A673 (cell line): ENCODE measurements at regions not wholly inside any gene's neighbourhood (a gene's known extent, or its start where the extent isn't known, plus 50 kb on each side); places are given as distances from the start of the nearest gene placed in this dataset.

Experiments
- EZH2 ChIP-seq: fragments of 200-600 bp; sonication (generic); IDR thresholded peaks from 2 replicates; pipeline ENCODE4 v1.6.1; 2017; ENCODE audit warnings: borderline replicate concordance, low read depth, mild to moderate bottlenecking, mixed read lengths, antibody characterized with exemption, low read length; ENCODE audit not compliant: poor library complexity, severe bottlenecking
- TF ChIP-seq, protein P1 (sequence below): fragments of 300-800, 200-600 bp; sonication (generic); conservative IDR thresholded peaks from 2 replicates; pipeline ENCODE4 v1.5.1; 2017; ENCODE audit warnings: low read depth, mild to moderate bottlenecking, antibody characterized with exemption, low read length, moderate library complexity, mixed read lengths

DNA sequence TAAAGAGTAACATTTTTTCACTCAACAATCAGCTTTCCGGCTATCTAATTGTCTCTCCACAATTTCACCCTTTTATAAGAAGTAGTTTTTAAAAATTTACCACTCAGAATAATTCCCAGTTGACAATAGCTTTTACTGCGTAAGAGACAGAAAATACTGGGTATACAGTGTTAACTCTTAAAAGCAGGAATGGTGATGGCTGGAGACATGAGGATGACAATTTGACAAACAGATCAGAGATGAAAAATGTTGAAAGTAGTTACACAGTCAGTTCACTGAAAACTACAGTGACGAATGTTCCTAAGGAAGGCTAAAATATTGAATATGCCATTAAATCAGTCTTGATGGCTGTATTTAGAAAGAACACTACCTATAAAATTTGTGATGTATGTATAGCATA is 1146.8 kb upstream of the B3GALT2 start:
- no peak for TF ChIP-seq EZH2
- TF ChIP-seq, protein P1, sequence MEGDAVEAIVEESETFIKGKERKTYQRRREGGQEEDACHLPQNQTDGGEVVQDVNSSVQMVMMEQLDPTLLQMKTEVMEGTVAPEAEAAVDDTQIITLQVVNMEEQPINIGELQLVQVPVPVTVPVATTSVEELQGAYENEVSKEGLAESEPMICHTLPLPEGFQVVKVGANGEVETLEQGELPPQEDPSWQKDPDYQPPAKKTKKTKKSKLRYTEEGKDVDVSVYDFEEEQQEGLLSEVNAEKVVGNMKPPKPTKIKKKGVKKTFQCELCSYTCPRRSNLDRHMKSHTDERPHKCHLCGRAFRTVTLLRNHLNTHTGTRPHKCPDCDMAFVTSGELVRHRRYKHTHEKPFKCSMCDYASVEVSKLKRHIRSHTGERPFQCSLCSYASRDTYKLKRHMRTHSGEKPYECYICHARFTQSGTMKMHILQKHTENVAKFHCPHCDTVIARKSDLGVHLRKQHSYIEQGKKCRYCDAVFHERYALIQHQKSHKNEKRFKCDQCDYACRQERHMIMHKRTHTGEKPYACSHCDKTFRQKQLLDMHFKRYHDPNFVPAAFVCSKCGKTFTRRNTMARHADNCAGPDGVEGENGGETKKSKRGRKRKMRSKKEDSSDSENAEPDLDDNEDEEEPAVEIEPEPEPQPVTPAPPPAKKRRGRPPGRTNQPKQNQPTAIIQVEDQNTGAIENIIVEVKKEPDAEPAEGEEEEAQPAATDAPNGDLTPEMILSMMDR = no peak
